ENCODE measurements at regions not wholly inside any gene's neighbourhood (a gene's known extent, or its start where the extent isn't known, plus 50 kb on each side); places are given as distances from the start of the nearest gene placed in this dataset.

DNA sequence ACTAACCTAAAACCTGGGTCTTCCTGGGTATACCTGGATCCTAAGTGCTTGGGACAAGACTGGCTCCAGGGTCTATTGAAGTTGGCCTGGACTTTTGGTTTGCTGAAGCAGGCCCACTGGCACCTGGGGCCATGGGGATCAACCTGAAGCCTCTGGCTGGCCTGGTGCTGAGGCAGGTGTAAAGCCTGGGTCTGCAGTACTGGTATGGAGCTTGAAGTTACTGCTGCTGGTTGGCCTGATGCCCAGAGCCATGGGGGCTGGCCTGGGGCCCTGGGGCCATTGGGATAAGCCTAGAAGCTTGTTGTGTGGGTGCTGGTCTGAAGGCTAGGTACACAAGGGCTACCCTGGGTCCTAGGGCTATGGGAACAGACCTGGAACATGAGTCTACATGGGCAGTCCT is 743.2 kb upstream of the GRIA3 start:
- no peaks in the 10 kb centered on the region for H3K27me3 Mint-ChIP-seq (ENCODE audit: low read depth)
- H3K27ac Mint-ChIP-seq (ENCODE audit: unreplicated experiment), result no peak overlapping the region
- TF ChIP-seq, protein P1, sequence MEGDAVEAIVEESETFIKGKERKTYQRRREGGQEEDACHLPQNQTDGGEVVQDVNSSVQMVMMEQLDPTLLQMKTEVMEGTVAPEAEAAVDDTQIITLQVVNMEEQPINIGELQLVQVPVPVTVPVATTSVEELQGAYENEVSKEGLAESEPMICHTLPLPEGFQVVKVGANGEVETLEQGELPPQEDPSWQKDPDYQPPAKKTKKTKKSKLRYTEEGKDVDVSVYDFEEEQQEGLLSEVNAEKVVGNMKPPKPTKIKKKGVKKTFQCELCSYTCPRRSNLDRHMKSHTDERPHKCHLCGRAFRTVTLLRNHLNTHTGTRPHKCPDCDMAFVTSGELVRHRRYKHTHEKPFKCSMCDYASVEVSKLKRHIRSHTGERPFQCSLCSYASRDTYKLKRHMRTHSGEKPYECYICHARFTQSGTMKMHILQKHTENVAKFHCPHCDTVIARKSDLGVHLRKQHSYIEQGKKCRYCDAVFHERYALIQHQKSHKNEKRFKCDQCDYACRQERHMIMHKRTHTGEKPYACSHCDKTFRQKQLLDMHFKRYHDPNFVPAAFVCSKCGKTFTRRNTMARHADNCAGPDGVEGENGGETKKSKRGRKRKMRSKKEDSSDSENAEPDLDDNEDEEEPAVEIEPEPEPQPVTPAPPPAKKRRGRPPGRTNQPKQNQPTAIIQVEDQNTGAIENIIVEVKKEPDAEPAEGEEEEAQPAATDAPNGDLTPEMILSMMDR (IDR thresholded peaks at IDR 0.05), result no peak
- DNase-seq (ENCODE audit: low spot score), result peak; percentile 51
- H3K9me3 Mint-ChIP-seq (ENCODE audit: low read depth), result peaks cover 50% of the 10 kb centered on the region
- no peaks in the 10 kb centered on the region for H3K36me3 Mint-ChIP-seq (ENCODE audit: low read depth)
- H3K4me1 Mint-ChIP-seq (ENCODE audit: low read depth), result no peaks in the 10 kb centered on the region
- no peak overlapping the region for H3K4me3 Mint-ChIP-seq (ENCODE audit: unreplicated experiment)

DNA sequence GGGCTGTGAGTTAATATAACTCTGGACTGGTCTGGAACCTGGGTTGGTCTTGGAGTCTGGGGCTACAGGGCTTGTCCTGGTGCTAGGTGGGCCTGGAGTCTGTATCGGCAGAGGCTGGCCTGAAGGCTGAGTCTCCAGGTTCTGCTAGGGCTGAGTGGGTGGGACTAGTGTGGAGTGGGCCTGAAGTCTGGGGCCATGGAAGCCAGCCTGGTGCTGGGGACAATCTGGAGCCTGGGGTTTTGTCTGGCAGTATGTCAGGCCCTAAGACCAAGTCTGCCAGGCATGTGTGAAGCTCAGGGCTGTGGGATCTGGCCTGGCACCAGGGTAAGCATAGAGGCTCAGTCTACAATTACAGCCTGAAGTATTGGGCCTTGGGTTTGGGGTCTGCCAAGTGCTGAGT is 742.6 kb upstream of the GRIA3 start:
- Mint-ChIP-seq H3K4me1 (ENCODE audit: low read depth) (no peaks in the 10 kb centered on the region), H3K9me3 (ENCODE audit: low read depth) (peaks cover 46% of the 10 kb centered on the region), H3K4me3 (ENCODE audit: unreplicated experiment) (no peak overlapping the region), H3K27me3 (ENCODE audit: low read depth) (no peaks in the 10 kb centered on the region), H3K27ac (ENCODE audit: unreplicated experiment) (no peak overlapping the region), H3K36me3 (ENCODE audit: low read depth) (no peaks in the 10 kb centered on the region)
- DNase-seq (ENCODE audit: low spot score), result peak; percentile 64
- TF ChIP-seq, protein P1 (IDR thresholded peaks at IDR 0.05), result no peak

DNA sequence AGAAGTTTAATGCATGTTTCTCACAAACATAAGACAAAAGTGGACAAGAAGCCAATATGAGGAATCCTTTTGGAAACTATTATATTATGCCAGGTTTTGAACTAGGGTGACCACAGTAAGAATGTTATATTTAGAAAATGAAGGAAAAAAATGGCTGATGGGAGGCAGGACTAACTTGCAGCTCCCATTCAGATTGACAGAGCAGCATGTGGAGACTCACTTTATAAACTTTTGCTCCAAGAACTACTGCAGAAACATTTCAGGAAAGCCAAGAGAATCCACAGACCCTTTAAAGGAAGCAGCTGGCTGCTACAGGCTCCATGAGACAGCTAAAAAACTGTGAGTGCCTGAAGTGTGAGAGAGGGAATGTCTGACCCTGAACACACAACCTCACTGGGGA is 738.6 kb upstream of the GRIA3 start:
- TF ChIP-seq, protein P1 (IDR thresholded peaks at IDR 0.05), result no peak

DNA sequence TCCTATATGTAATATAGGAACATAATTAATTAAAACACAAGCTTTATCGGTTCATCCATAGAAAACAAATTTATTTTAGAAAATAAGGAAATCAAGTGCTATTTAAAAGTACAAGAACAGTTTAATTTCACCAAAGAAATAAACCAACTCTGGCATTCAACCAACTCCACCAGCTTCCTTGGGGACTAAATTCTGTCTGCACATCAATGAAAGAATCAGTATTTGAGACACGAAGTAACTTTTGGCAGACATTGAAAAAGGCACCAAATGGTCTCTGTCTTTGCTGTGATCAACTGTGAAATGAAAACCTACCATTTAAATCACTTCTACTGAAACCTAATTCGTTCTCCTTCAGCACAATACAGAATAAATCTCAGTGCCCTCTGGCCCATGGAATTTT is 719.7 kb upstream of the GRIA3 start:
- Mint-ChIP-seq H3K27ac (ENCODE audit: unreplicated experiment) (no peak overlapping the region), H3K4me3 (ENCODE audit: unreplicated experiment) (no peak overlapping the region), H3K27me3 (ENCODE audit: low read depth) (no peaks in the 10 kb centered on the region), H3K36me3 (ENCODE audit: low read depth) (no peaks in the 10 kb centered on the region), H3K9me3 (ENCODE audit: low read depth) (peaks cover 22% of the 10 kb centered on the region), H3K4me1 (ENCODE audit: low read depth) (no peaks in the 10 kb centered on the region)
- DNase-seq (ENCODE audit: low spot score), result no peak
- TF ChIP-seq, protein P1 (IDR thresholded peaks at IDR 0.05), result no peak

More for the DNA sequence above, 738.6 kb upstream of the GRIA3 start:
- H3K27me3 Mint-ChIP-seq (ENCODE audit: low read depth), result no peaks in the 10 kb centered on the region
- DNase-seq (ENCODE audit: low spot score), result no peak
- H3K4me1 Mint-ChIP-seq (ENCODE audit: low read depth), result no peaks in the 10 kb centered on the region
- no peak overlapping the region for H3K27ac Mint-ChIP-seq (ENCODE audit: unreplicated experiment)
- H3K9me3 Mint-ChIP-seq (ENCODE audit: low read depth), result peaks cover 41% of the 10 kb centered on the region
- H3K4me3 Mint-ChIP-seq (ENCODE audit: unreplicated experiment), result no peak overlapping the region
- H3K36me3 Mint-ChIP-seq (ENCODE audit: low read depth), result no peaks in the 10 kb centered on the region

DNA sequence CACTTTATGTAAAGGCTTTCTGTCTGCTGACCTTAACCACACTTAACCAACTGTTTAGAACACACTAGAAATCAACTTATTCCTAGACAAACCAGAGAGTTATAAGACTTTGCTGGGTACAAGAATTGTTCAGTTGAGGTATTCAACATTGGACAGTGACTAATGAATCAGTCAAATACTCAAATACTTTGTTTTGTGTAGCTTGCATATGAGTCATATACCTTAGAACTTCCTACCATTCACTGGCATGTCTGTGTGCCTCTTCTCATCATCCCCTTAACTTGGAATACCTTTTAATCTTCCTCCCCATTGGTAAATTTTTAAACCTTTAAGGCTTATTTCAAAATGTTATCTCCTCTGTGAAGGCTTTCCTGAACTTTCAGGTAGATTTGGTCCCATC is 708.8 kb upstream of the GRIA3 start:
- Mint-ChIP-seq H3K36me3 (ENCODE audit: low read depth) (no peaks in the 10 kb centered on the region), H3K27me3 (ENCODE audit: low read depth) (no peaks in the 10 kb centered on the region), H3K9me3 (ENCODE audit: low read depth) (peaks cover 19% of the 10 kb centered on the region), H3K4me1 (ENCODE audit: low read depth) (no peaks in the 10 kb centered on the region), H3K27ac (ENCODE audit: unreplicated experiment) (no peak overlapping the region), H3K4me3 (ENCODE audit: unreplicated experiment) (no peak overlapping the region)
- DNase-seq (ENCODE audit: low spot score), result no peak
- TF ChIP-seq, protein P1 (IDR thresholded peaks at IDR 0.05), result no peak
